ENCODE measurements at regions not wholly inside any gene's neighbourhood (a gene's known extent, or its start where the extent isn't known, plus 50 kb on each side); places are given as distances from the start of the nearest gene placed in this dataset.

GRCh38 chr1:170864238-170864637 lies 71.1 kb upstream of the MROH9 start:
- TF ChIP-seq CTCF (optimal IDR thresholded peaks at IDR 0.05 in 1 of 3, IDR thresholded peaks at IDR 0.05 in 1 of 3, conservative IDR thresholded peaks at IDR 0.05 in 1 of 3; ENCODE audit: extremely low read depth in 1 of 3, insufficient read depth in 2 of 3, low read length in 3 of 3): no peak
- TF ChIP-seq EZH2 (IDR thresholded peaks at IDR 0.05; ENCODE audit: low read length): no peak
- no peaks in the 10 kb centered on the region for H3K27me3 ChIP-seq (ENCODE audit: control insufficient read depth, extremely low read depth, insufficient read depth, low read length)
- no peak overlapping the region for H3K4me2 ChIP-seq (ENCODE audit: control insufficient read depth, extremely low read depth, insufficient read depth, low read depth, low read length)
- H3K9me3 ChIP-seq (ENCODE audit: control insufficient read depth, low read depth, low read length): no peaks in the 10 kb centered on the region
- H3K9me1 ChIP-seq (ENCODE audit: control insufficient read depth, extremely low read depth, insufficient read depth, low read length): no peaks in the 10 kb centered on the region
- no peaks in the 10 kb centered on the region for H3K79me2 ChIP-seq (ENCODE audit: control insufficient read depth, insufficient read depth, low read length)
- no peak overlapping the region for H2AFZ ChIP-seq (ENCODE audit: control insufficient read depth, low read length)
- DNase-seq (ENCODE audit: low read depth, low spot score) (no peak), FAIRE-seq (no peak)
- no peak overlapping the region for H3K4me3 ChIP-seq (ENCODE audit: control insufficient read depth in 2 of 3, extremely low read depth in 1 of 3, insufficient read depth in 2 of 3, low read depth in 1 of 3, low read length in 3 of 3)
- H4K20me1 ChIP-seq (ENCODE audit: control insufficient read depth, extremely low read depth, insufficient read depth, low read length): no peaks in the 10 kb centered on the region
- no peaks in the 10 kb centered on the region for H3K4me1 ChIP-seq (ENCODE audit: control insufficient read depth, extremely low read depth, insufficient read depth, low read length)
- H3K27ac ChIP-seq (ENCODE audit: control insufficient read depth, insufficient read depth, low read length): no peak overlapping the region
- no peaks in the 10 kb centered on the region for H3K36me3 ChIP-seq (ENCODE audit: control insufficient read depth in 2 of 2, extremely low read depth in 1 of 2, insufficient read depth in 2 of 2, low read length in 2 of 2)
- H3K9ac ChIP-seq (ENCODE audit: control insufficient read depth, extremely low read depth, insufficient read depth, low read length): no peak overlapping the region
- dilution Hi-C loops (cut with MboI; ENCODE audit: extremely low pct_ligation_motif_present, low sequenced_read_pairs): no loop called here

DNA sequence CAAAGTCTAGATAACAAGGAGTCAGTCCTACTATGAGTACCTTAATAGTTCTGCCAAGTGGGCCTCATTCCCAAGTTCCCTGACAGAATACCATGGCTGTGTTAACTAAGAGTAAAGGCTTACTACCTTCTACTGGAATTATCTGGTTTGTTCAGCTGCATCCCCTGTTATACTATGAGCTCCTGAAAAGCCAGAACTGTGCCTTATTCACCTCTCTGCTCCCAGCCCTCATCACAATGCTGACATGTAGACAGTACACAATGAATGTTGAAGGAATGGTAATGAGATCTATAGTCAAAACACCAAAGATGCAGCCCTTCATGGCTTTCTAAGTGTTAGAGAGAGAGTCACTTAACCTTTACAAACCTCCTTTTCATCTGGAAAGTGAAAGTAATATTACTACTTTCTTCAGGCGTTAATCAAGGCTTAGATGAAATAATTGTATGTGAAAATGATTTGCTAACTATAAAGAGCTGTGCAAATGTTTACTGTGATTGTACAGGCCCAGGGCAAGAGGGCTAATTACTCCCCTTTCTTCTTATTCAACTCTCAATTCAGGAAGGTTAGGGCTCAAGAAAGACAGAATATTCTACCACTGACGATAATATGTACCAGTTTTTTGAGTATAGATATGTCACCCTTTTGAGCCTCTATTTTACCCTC lies 70.3 kb upstream of the MROH9 start:
- no peak overlapping the region for H3K4me3 ChIP-seq (ENCODE audit: control insufficient read depth in 2 of 3, extremely low read depth in 1 of 3, insufficient read depth in 2 of 3, low read depth in 1 of 3, low read length in 3 of 3)
- H4K20me1 ChIP-seq (ENCODE audit: control insufficient read depth, extremely low read depth, insufficient read depth, low read length): no peaks in the 10 kb centered on the region
- TF ChIP-seq CTCF (optimal IDR thresholded peaks at IDR 0.05 in 1 of 3, IDR thresholded peaks at IDR 0.05 in 1 of 3, conservative IDR thresholded peaks at IDR 0.05 in 1 of 3; ENCODE audit: extremely low read depth in 1 of 3, insufficient read depth in 2 of 3, low read length in 3 of 3): no peak
- TF ChIP-seq EZH2 (IDR thresholded peaks at IDR 0.05; ENCODE audit: low read length): no peak
- no peak overlapping the region for H2AFZ ChIP-seq (ENCODE audit: control insufficient read depth, low read length)
- no peaks in the 10 kb centered on the region for H3K9me1 ChIP-seq (ENCODE audit: control insufficient read depth, extremely low read depth, insufficient read depth, low read length)
- dilution Hi-C loops (cut with MboI; ENCODE audit: extremely low pct_ligation_motif_present, low sequenced_read_pairs): no loop called here
- no peaks in the 10 kb centered on the region for H3K9me3 ChIP-seq (ENCODE audit: control insufficient read depth, low read depth, low read length)
- no peaks in the 10 kb centered on the region for H3K36me3 ChIP-seq (ENCODE audit: control insufficient read depth in 2 of 2, extremely low read depth in 1 of 2, insufficient read depth in 2 of 2, low read length in 2 of 2)
- no peak overlapping the region for H3K9ac ChIP-seq (ENCODE audit: control insufficient read depth, extremely low read depth, insufficient read depth, low read length)
- no peak overlapping the region for H3K4me2 ChIP-seq (ENCODE audit: control insufficient read depth, extremely low read depth, insufficient read depth, low read depth, low read length)
- DNase-seq (ENCODE audit: low read depth, low spot score) (no peak), FAIRE-seq (no peak)
- H3K27ac ChIP-seq (ENCODE audit: control insufficient read depth, insufficient read depth, low read length): no peak overlapping the region
- no peaks in the 10 kb centered on the region for H3K4me1 ChIP-seq (ENCODE audit: control insufficient read depth, extremely low read depth, insufficient read depth, low read length)
- H3K27me3 ChIP-seq (ENCODE audit: control insufficient read depth, extremely low read depth, insufficient read depth, low read length): no peaks in the 10 kb centered on the region
- no peaks in the 10 kb centered on the region for H3K79me2 ChIP-seq (ENCODE audit: control insufficient read depth, insufficient read depth, low read length)
